Osteoblast (primary cell): ENCODE measurements at regions not wholly inside any gene's neighbourhood (a gene's known extent, or its start where the extent isn't known, plus 50 kb on each side); places are given as distances from the start of the nearest gene placed in this dataset.

Experiments used
- DNase-seq: peaks from one replicate; pipeline ENCODE4 v3.0.0; 2011; ENCODE audit warnings: low spot score, mixed read lengths; ENCODE audit not compliant: insufficient read length; ENCODE audit errors: missing footprints
- H2AFZ ChIP-seq: 2 replicates; pipeline ENCODE4 v1.6.0; 2011; ENCODE audit warnings: mild to moderate bottlenecking, low read length
- H3K27ac ChIP-seq: 2 replicates; pipeline ENCODE4 v1.5.1; 2011; ENCODE audit warnings: mild to moderate bottlenecking, low read depth, low read length, moderate library complexity
- H3K27me3 ChIP-seq: 2 replicates; pipeline ENCODE4 v1.6.0; 2012; ENCODE audit warnings: mild to moderate bottlenecking, control low read depth, inconsistent platforms, low read length, moderate library complexity; ENCODE audit not compliant: insufficient read depth
- H3K36me3 ChIP-seq: 2 replicates; pipeline ENCODE4 v1.5.1; 2011; ENCODE audit warnings: mild to moderate bottlenecking, low read length, control low read depth, moderate library complexity; ENCODE audit not compliant: insufficient read depth
- H3K4me1 ChIP-seq: 2 replicates; pipeline ENCODE4 v1.5.1; 2011; ENCODE audit warnings: mild to moderate bottlenecking, low read length, control low read depth, moderate library complexity; ENCODE audit not compliant: insufficient read depth
- H3K4me2 ChIP-seq: 2 replicates; pipeline ENCODE4 v1.6.0; 2011; ENCODE audit warnings: mild to moderate bottlenecking, low read length; ENCODE audit not compliant: insufficient read depth
- H3K4me3 ChIP-seq: fragments of 200-600 bp; sonication (generic); 3 replicates; pipeline ENCODE4 v1.5.1; 2012; ENCODE audit warnings: mild to moderate bottlenecking, low read length, inconsistent platforms; ENCODE audit not compliant: insufficient read depth
- H3K79me2 ChIP-seq: 2 replicates; pipeline ENCODE4 v1.6.0; 2012; ENCODE audit warnings: mild to moderate bottlenecking, low read length, control low read depth, inconsistent platforms; ENCODE audit not compliant: insufficient read depth
- H3K9me3 ChIP-seq: 2 replicates; pipeline ENCODE4 v1.5.1; 2011; ENCODE audit warnings: low read depth, low read length, control low read depth
- H4K20me1 ChIP-seq: 2 replicates; pipeline ENCODE4 v1.6.0; 2012; ENCODE audit warnings: mild to moderate bottlenecking, low read length, control low read depth; ENCODE audit not compliant: insufficient read depth
- TF ChIP-seq, protein P1 (sequence below): IDR thresholded peaks from 2 replicates; pipeline ENCODE4 v1.5.1; 2011; ENCODE audit warnings: mild to moderate bottlenecking, low read depth, low read length, moderate library complexity; ENCODE audit errors: extremely low read depth

DNA sequence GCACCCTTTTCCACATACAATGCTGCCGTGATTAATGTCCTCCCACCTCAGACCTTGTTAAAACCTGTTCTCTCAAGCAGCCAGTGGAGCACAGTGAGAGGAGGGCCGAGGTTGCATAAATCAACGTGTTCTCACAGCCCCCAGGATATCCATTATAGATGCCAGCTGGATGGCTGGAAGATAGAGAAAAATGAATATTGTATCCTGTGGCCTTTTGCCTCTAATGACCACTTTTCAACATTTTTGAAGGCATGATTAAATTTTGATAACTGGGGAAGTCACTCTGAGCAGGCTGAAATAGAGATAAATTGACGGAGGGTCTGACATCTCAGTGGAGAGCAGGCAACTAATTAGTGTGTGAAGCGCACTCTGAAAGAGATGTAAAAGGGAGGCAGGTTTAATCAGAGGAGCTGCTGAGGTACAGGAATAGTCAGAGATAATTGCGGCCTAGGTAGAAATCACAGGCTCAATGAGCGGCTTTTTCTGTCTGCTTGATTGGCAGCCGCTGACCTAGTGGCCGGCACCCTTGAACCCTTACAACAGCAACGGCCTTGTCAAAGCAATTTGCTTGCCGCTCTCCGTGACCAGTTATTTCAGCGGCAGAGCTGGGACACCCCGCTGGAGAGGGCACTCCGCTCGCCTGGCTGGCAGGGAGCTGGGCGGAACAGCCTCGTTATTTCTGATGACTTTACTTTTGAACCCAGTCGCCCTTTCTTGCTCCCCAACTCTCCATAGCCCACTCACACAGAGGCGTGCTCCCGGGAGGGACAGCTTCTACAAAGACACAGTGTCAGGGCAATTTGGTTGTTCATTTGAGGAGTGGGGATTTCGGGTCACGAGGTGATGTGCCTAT is 560.7 kb downstream of the PSAT1 start:
- Histone ChIP-seq H2AFZ (no peak overlapping the region), H3K79me2 (no peaks in the 10 kb centered on the region)
- DNase-seq: peak; percentile 10

DNA sequence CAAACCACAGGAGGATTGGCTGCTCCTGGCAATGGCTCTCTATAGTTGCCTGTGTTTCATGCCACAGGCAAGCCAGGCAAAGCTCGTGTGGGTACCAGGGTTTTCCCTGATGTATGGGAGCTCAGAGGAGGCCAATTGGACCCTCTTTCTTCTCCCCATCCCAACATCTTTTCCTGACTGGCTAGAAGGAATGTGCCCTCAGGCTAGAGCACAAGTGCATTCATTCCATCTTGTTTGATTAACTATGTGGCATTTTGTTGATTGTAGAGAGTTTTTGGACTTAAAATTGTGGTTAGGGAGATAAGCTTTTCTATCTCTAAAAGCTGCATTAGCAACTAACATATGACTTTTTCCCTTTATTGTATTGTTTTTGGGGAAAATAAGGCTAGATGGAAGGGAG is 561.3 kb downstream of the PSAT1 start:
- Histone ChIP-seq H3K9me3 (no peaks in the 10 kb centered on the region), H3K79me2 (no peaks in the 10 kb centered on the region), H3K4me3 (no peak overlapping the region), H3K4me2 (no peak overlapping the region), H3K27me3 (no peaks in the 10 kb centered on the region), H3K27ac (no peak overlapping the region), H4K20me1 (no peaks in the 10 kb centered on the region), H3K4me1 (peaks cover 5% of the 10 kb centered on the region), H3K36me3 (no peaks in the 10 kb centered on the region), H2AFZ (no peak overlapping the region)
- TF ChIP-seq, protein P1, sequence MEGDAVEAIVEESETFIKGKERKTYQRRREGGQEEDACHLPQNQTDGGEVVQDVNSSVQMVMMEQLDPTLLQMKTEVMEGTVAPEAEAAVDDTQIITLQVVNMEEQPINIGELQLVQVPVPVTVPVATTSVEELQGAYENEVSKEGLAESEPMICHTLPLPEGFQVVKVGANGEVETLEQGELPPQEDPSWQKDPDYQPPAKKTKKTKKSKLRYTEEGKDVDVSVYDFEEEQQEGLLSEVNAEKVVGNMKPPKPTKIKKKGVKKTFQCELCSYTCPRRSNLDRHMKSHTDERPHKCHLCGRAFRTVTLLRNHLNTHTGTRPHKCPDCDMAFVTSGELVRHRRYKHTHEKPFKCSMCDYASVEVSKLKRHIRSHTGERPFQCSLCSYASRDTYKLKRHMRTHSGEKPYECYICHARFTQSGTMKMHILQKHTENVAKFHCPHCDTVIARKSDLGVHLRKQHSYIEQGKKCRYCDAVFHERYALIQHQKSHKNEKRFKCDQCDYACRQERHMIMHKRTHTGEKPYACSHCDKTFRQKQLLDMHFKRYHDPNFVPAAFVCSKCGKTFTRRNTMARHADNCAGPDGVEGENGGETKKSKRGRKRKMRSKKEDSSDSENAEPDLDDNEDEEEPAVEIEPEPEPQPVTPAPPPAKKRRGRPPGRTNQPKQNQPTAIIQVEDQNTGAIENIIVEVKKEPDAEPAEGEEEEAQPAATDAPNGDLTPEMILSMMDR: no peak
- DNase-seq: peak; percentile 27

More for the DNA sequence above, 560.7 kb downstream of the PSAT1 start:
- Histone ChIP-seq H4K20me1 (no peaks in the 10 kb centered on the region), H3K36me3 (no peaks in the 10 kb centered on the region), H3K27me3 (no peaks in the 10 kb centered on the region), H3K9me3 (no peaks in the 10 kb centered on the region), H3K27ac (no peak overlapping the region), H3K4me3 (no peak overlapping the region), H3K4me2 (no peak overlapping the region), H3K4me1 (peaks cover 5% of the 10 kb centered on the region)
- TF ChIP-seq, protein P1: no peak

DNA sequence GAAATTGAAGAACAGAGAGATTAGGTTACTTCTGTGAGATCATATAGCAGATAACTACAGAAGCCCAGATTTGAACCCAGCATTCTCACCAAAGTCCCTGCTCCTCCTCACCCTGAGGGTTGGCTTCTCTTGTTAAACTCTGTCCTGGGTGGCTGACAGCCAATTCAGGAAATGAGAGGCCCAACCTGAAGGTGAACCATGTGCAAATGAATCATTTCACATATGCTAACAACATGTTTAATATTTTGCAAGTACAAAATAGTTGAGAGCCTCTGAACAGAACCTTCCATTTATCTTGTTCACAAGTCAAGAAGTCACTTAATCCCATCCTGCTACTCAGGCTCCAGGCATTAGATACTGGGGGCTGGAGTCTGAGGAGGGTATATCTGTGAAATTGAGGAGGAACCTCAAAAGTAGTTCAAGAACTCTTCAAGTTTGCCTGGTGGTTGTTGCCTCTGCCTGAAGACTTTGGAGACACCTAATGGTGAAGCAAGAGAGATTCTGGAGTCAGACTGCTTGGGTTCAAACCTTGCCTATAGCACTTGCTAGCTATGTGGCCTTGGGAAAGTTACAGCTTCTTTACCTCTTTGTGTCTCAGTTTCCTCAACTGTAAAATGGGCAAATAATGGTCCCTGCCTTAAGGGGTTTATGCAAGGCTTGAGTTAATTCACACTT is 564.0 kb downstream of the PSAT1 start:
- Histone ChIP-seq H3K4me2 (no peak overlapping the region), H3K27ac (no peak overlapping the region)

DNA sequence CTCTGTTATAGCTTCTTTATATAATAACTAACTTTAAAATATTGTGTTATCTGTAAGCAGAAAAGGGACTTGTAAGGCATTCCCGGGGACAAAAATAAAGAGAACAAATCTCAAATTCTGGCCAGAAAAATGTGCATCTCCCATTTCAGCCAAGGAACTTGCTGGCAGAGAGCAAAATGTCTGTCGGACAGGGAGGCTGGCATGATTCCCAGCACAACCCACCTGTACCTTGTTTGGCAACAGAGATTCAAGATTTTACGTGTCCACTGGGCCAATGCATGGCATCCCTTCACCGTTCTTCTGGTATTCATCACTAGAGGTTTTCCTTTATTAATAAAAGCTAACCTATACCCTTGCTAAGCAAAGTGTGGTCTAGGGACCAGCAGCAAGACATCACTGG is 566.6 kb downstream of the PSAT1 start:
- no peak overlapping the region for H2AFZ ChIP-seq

More for the DNA sequence above, 564.0 kb downstream of the PSAT1 start:
- peak; percentile 64 for DNase-seq
- Histone ChIP-seq H4K20me1 (no peaks in the 10 kb centered on the region), H3K79me2 (no peaks in the 10 kb centered on the region), H3K4me1 (peaks cover 11% of the 10 kb centered on the region), H3K4me3 (no peak overlapping the region), H3K27me3 (no peaks in the 10 kb centered on the region), H3K36me3 (no peaks in the 10 kb centered on the region), H3K9me3 (no peaks in the 10 kb centered on the region), H2AFZ (peak overlapping the region; percentile 26)
- TF ChIP-seq, protein P1: no peak

More for the DNA sequence above, 566.6 kb downstream of the PSAT1 start:
- Histone ChIP-seq H3K4me1 (peaks cover 24% of the 10 kb centered on the region), H3K79me2 (no peaks in the 10 kb centered on the region), H3K36me3 (no peaks in the 10 kb centered on the region), H3K4me3 (no peak overlapping the region), H3K27me3 (no peaks in the 10 kb centered on the region), H3K9me3 (no peaks in the 10 kb centered on the region), H4K20me1 (no peaks in the 10 kb centered on the region), H3K4me2 (no peak overlapping the region), H3K27ac (no peak overlapping the region)
- TF ChIP-seq, protein P1: no peak
- no peak for DNase-seq
